ENCODE measurements at regions not wholly inside any gene's neighbourhood (a gene's known extent, or its start where the extent isn't known, plus 50 kb on each side); places are given as distances from the start of the nearest gene placed in this dataset.

- Mint-ChIP-seq H3K9me3 (ENCODE audit: unreplicated experiment) (peaks cover 6% of the 10 kb centered on the region), H3K36me3 (ENCODE audit: unreplicated experiment) (peaks cover 10% of the 10 kb centered on the region), H3K27ac (ENCODE audit: unreplicated experiment) (peak overlapping the region; percentile 20), H3K4me1 (ENCODE audit: unreplicated experiment) (peaks cover 39% of the 10 kb centered on the region), H3K27me3 (ENCODE audit: unreplicated experiment) (no peaks in the 10 kb centered on the region), H3K4me3 (ENCODE audit: unreplicated experiment) (no peak overlapping the region)
- DNase-seq (ENCODE audit: extremely low spot score, unreplicated experiment) = no peak
- TF ChIP-seq CTCF (IDR thresholded peaks at IDR 0.05) = no peak
These were observed 99.1 kb upstream of the SEC61G start for GRCh38 chr7:54858008-54858692.

GRCh38 chr7:54859066-54859465 is 100.1 kb upstream of the SEC61G start:
- no peaks in the 10 kb centered on the region for H3K27me3 Mint-ChIP-seq (ENCODE audit: unreplicated experiment)
- H3K4me3 Mint-ChIP-seq (ENCODE audit: unreplicated experiment) = no peak overlapping the region
- peaks cover 5% of the 10 kb centered on the region for H3K36me3 Mint-ChIP-seq (ENCODE audit: unreplicated experiment)
- TF ChIP-seq CTCF (IDR thresholded peaks at IDR 0.05) = no peak
- no peak overlapping the region for H3K27ac Mint-ChIP-seq (ENCODE audit: unreplicated experiment)
- no peak for DNase-seq (ENCODE audit: extremely low spot score, unreplicated experiment)
- peaks cover 39% of the 10 kb centered on the region for H3K4me1 Mint-ChIP-seq (ENCODE audit: unreplicated experiment)
- peaks cover 6% of the 10 kb centered on the region for H3K9me3 Mint-ChIP-seq (ENCODE audit: unreplicated experiment)

DNA sequence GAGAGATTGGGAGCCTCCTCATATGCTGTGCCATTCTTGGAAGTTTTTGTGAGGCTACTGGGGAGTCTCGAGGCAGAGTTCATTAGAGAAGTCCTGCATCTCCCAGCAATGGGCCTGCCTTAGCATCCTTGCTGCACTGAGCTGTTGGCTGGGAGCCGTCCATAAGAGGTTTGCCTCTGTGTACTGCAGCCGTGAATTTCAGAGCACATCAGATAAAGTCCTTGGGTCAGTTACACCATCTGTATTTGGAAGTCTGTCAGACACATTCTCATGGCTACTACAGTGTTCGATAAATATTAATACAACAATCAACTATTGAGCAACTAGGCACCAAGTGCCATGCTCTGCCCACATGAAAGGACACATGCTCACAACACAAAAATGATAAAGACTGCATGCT is 100.5 kb upstream of the SEC61G start:
- H3K4me3 Mint-ChIP-seq (ENCODE audit: unreplicated experiment) = no peak overlapping the region
- peaks cover 1% of the 10 kb centered on the region for H3K36me3 Mint-ChIP-seq (ENCODE audit: unreplicated experiment)
- peaks cover 3% of the 10 kb centered on the region for H3K9me3 Mint-ChIP-seq (ENCODE audit: unreplicated experiment)
- H3K4me1 Mint-ChIP-seq (ENCODE audit: unreplicated experiment) = peaks cover 39% of the 10 kb centered on the region
- DNase-seq (ENCODE audit: extremely low spot score, unreplicated experiment) = no peak
- no peaks in the 10 kb centered on the region for H3K27me3 Mint-ChIP-seq (ENCODE audit: unreplicated experiment)
- no peak for TF ChIP-seq CTCF (IDR thresholded peaks at IDR 0.05)
- H3K27ac Mint-ChIP-seq (ENCODE audit: unreplicated experiment) = no peak overlapping the region

GRCh38 chr7:54860003-54860775 is 101.2 kb upstream of the SEC61G start:
- H3K9me3 Mint-ChIP-seq (ENCODE audit: unreplicated experiment) = no peaks in the 10 kb centered on the region
- no peak for TF ChIP-seq CTCF (IDR thresholded peaks at IDR 0.05)
- no peak overlapping the region for H3K4me3 Mint-ChIP-seq (ENCODE audit: unreplicated experiment)
- H3K27me3 Mint-ChIP-seq (ENCODE audit: unreplicated experiment) = no peaks in the 10 kb centered on the region
- H3K4me1 Mint-ChIP-seq (ENCODE audit: unreplicated experiment) = peaks cover 39% of the 10 kb centered on the region
- no peaks in the 10 kb centered on the region for H3K36me3 Mint-ChIP-seq (ENCODE audit: unreplicated experiment)
- H3K27ac Mint-ChIP-seq (ENCODE audit: unreplicated experiment) = peak overlapping the region; percentile 62
- no peak for DNase-seq (ENCODE audit: extremely low spot score, unreplicated experiment)

- H3K4me3 Mint-ChIP-seq (ENCODE audit: unreplicated experiment) = no peak overlapping the region
- H3K27ac Mint-ChIP-seq (ENCODE audit: unreplicated experiment) = peak overlapping the region; percentile 62
- H3K36me3 Mint-ChIP-seq (ENCODE audit: unreplicated experiment) = no peaks in the 10 kb centered on the region
- peaks cover 39% of the 10 kb centered on the region for H3K4me1 Mint-ChIP-seq (ENCODE audit: unreplicated experiment)
- TF ChIP-seq CTCF (IDR thresholded peaks at IDR 0.05) = no peak
- no peak for DNase-seq (ENCODE audit: extremely low spot score, unreplicated experiment)
- no peaks in the 10 kb centered on the region for H3K9me3 Mint-ChIP-seq (ENCODE audit: unreplicated experiment)
- H3K27me3 Mint-ChIP-seq (ENCODE audit: unreplicated experiment) = no peaks in the 10 kb centered on the region
These were observed 101.8 kb upstream of the SEC61G start for GRCh38 chr7:54860843-54861242.

Measured in osteocyte (in vitro differentiated cells).